ENCODE measurements at regions not wholly inside any gene's neighbourhood (a gene's known extent, or its start where the extent isn't known, plus 50 kb on each side); places are given as distances from the start of the nearest gene placed in this dataset.

- TF ChIP-seq ZBTB7A (IDR thresholded peaks at IDR 0.05; ENCODE audit: low read depth) (no peak), TAF1 (IDR thresholded peaks at IDR 0.05; ENCODE audit: low read depth) (no peak), YY1 (IDR thresholded peaks at IDR 0.05; ENCODE audit: low read depth) (no peak), FOXM1 (IDR thresholded peaks at IDR 0.05; ENCODE audit: borderline replicate concordance, low read depth) (no peak), CEBPB (IDR thresholded peaks at IDR 0.05) (no peak), EP300 (IDR thresholded peaks at IDR 0.05; ENCODE audit: borderline replicate concordance) (no peak), USF1 (IDR thresholded peaks at IDR 0.05) (no peak), MAX (IDR thresholded peaks at IDR 0.05) (no peak), NFIC (IDR thresholded peaks at IDR 0.05) (no peak), TEAD4 (IDR thresholded peaks at IDR 0.05) (no peak), REST (IDR thresholded peaks at IDR 0.05; ENCODE audit: low read depth) (no peak)
Measured at GRCh38 chr4:59094505-59094904, 1984.3 kb upstream of the IGFBP7 start.

All from Ishikawa (cell line).